ENCODE measurements at regions not wholly inside any gene's neighbourhood (a gene's known extent, or its start where the extent isn't known, plus 50 kb on each side); places are given as distances from the start of the nearest gene placed in this dataset.

GRCh38 chr6:148164645-148165044 is 178.0 kb upstream of the SASH1 start:
- DNase-seq (ENCODE audit: low read depth) = no peak

- no peak for DNase-seq (ENCODE audit: low read depth)
These were observed 176.2 kb upstream of the SASH1 start for GRCh38 chr6:148166339-148166968.

- no peak for DNase-seq (ENCODE audit: low read depth)
These were observed 172.9 kb upstream of the SASH1 start for GRCh38 chr6:148169706-148170105.

GRCh38 chr6:148170286-148170685 is 172.4 kb upstream of the SASH1 start:
- no peak for DNase-seq (ENCODE audit: low read depth)

- DNase-seq (ENCODE audit: low read depth) = no peak
These were observed 169.1 kb upstream of the SASH1 start for GRCh38 chr6:148173548-148173947.

- DNase-seq (ENCODE audit: low read depth) = no peak
These were observed 167.0 kb upstream of the SASH1 start for GRCh38 chr6:148175550-148176188.

GRCh38 chr6:148177589-148178233 is 164.9 kb upstream of the SASH1 start:
- peak; percentile 6 for DNase-seq (ENCODE audit: low read depth)

- DNase-seq (ENCODE audit: low read depth) = no peak
These were observed 162.9 kb upstream of the SASH1 start for GRCh38 chr6:148179786-148180185.

GRCh38 chr6:148182378-148182777 is 160.3 kb upstream of the SASH1 start:
- no peak for DNase-seq (ENCODE audit: low read depth)

GRCh38 chr6:148183776-148184175 is 158.9 kb upstream of the SASH1 start:
- DNase-seq (ENCODE audit: low read depth) = no peak

- DNase-seq (ENCODE audit: low read depth) = no peak
These were observed 155.7 kb upstream of the SASH1 start for GRCh38 chr6:148186916-148187315.

GRCh38 chr6:148192310-148192709 is 150.3 kb upstream of the SASH1 start:
- no peak for DNase-seq (ENCODE audit: low read depth)

GRCh38 chr6:148193063-148193680 is 149.5 kb upstream of the SASH1 start:
- DNase-seq (ENCODE audit: low read depth) = no peak

- DNase-seq (ENCODE audit: low read depth) = no peak
These were observed 147.1 kb upstream of the SASH1 start for GRCh38 chr6:148195511-148195910.

- DNase-seq (ENCODE audit: low read depth) = no peak
These were observed 143.1 kb upstream of the SASH1 start for GRCh38 chr6:148199584-148199983.

GRCh38 chr6:148200293-148200692 is 142.3 kb upstream of the SASH1 start:
- no peak for DNase-seq (ENCODE audit: low read depth)

- DNase-seq (ENCODE audit: low read depth) = no peak
These were observed 141.9 kb upstream of the SASH1 start for GRCh38 chr6:148200781-148201180.

- DNase-seq (ENCODE audit: low read depth) = no peak
These were observed 139.2 kb upstream of the SASH1 start for GRCh38 chr6:148203281-148203925.

GRCh38 chr6:148203970-148204369 is 138.7 kb upstream of the SASH1 start:
- DNase-seq (ENCODE audit: low read depth) = peak; percentile 24

GRCh38 chr6:148208298-148208697 is 134.3 kb upstream of the SASH1 start:
- DNase-seq (ENCODE audit: low read depth) = no peak

GRCh38 chr6:148211777-148212324 is 130.8 kb upstream of the SASH1 start:
- no peak for DNase-seq (ENCODE audit: low read depth)

- DNase-seq (ENCODE audit: low read depth) = no peak
These were observed 130.3 kb upstream of the SASH1 start for GRCh38 chr6:148212366-148212765.
